GM19043 (cell line): ENCODE measurements at regions not wholly inside any gene's neighbourhood (a gene's known extent, or its start where the extent isn't known, plus 50 kb on each side); places are given as distances from the start of the nearest gene placed in this dataset.
"Not testable (repeated sequence)": the region's sequence is repeated elsewhere in the genome, so short reads cannot be mapped to it uniquely, and the experiment has no call there.

Experiments used
- ATAC-seq: cut with Tn5 transposase; IDR thresholded peaks from one replicate; pipeline ENCODE4 v1.9.1; 2021; ENCODE audit warnings: low read depth; ENCODE audit not compliant: unreplicated experiment

DNA sequence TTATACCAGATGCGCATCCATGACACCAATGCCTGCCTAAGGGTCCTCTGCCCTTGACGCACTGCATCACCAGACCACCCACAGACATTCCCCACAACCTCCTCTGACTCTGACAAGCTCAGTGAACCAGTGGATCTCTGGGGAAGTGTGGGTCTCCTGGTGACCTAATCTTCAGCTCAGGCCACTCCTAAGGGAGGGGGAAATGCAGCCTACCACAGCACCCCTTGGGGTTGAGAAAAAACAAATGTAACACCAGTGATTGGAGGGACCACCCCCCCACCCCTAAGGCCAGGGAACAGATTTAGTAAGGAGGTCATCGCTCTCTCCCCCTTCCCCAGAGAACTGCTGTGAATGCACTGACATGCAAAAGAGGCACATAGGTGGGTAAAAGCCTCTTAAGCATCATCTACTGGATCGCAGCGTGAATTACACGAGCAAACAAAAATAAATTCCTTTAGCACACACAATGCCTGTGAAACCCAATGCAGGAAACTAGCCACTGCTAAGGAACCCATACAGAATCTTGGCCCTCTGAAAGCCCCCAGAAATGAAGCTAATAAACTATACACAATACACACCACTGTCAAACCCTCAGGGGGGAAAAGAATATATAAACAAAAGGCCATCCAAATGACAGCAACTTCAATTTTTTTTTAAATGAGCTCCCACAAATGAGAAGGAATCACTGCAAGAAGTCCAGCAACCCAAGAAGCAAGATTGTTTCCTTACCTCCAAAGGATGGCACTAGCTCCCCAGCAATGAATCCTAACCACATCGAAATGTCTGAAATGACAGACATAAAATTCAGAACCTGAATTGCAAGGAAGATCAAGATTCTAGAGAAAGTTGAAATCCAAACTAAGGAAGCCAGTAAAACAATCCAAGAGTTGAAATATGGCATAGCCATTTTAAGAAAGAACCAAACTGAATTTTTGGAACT, 513.7 kb upstream of the PTGER4 start:
- ATAC-seq: no peak

- ATAC-seq: no peak
Measured at GRCh38 chr5:40165106-40165788, 514.5 kb upstream of the PTGER4 start.

DNA sequence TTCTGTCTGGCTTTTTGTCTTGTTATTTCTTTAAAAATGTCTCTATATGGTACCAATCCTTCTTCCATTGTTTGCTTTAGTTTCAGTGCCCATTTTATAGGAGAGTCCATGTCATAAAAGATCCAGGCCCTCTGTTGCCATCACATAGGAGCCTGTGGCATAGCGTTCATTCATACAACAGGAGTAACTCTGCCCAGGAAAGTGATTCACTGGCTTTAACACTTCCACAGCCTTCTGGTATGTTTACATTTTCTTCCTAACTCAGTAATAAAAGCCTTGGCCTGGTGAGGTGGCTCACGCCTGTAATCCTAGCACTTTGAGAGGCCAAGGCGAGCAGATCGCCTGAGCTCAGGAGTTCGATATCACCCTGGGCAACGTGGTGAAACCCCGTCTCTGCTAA, 519.3 kb upstream of the PTGER4 start:
- no peak for ATAC-seq

DNA sequence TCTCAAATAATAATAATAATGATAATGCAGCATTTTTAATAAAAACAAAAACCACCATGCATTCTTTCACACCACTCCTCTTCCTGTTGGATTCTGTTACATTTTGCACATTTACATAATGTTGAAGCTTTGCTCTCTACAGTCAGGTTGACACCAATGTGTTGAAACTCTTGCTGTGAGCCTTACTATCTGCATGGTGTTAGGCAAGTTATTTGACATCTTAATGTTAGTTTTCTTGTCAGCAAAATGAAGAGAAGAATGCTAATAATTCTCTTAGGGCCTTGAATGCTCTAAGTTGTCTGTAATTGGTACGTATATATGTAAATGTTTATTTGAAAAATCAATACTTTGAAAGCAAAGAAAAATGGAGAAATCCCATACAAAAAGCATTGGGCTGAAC, 525.5 kb upstream of the PTGER4 start:
- no peak for ATAC-seq

GRCh38 chr5:40150896-40151295, 528.8 kb upstream of the PTGER4 start:
- no peak for ATAC-seq

- ATAC-seq: no peak
Measured at GRCh38 chr5:40141896-40142295, 537.8 kb upstream of the PTGER4 start.

- ATAC-seq: no peak
Measured at GRCh38 chr5:40141418-40141817, 538.3 kb upstream of the PTGER4 start.

DNA sequence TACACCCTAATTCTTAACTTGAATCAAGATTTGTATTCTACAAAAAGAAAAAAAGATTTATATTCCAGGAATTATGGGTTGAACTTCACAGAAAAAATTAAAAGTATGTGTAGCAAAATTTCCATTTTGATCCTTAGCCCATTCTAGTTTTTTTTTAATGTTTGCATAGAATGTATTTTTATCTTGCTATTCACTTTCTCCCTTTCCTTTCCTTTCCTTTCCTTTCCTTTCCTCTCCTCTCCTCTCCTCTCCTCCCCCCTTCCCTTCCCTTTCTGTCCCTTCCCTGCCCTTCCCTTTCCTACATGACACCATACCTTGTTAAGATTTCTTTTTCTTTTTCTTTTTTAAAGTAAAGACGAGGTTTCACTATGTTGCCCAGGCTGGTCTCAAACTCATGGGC, 542.5 kb upstream of the PTGER4 start:
- no peak for ATAC-seq

- ATAC-seq: no peak
Measured at GRCh38 chr5:40134883-40135520, 544.7 kb upstream of the PTGER4 start.

DNA sequence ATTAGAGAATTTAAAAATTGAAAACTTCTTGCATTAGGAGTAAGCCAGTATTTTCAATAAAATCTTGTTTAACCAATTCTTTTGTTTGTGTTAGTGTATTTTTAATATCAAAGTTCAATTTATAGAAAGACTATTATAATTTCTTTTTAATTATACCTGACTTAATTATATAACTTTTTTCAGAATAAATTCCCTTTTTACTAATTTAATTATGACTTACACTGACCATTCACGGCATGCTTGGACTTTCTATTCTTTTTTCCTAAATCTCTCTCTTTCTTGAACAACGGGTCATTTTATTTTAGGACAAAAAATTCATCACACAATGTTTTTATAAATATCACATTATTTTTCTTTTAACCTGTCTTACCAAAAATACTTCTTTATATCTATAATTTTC, 555.3 kb upstream of the PTGER4 start:
- ATAC-seq: no peak

GRCh38 chr5:40121236-40121635, 558.5 kb upstream of the PTGER4 start:
- no peak for ATAC-seq

DNA sequence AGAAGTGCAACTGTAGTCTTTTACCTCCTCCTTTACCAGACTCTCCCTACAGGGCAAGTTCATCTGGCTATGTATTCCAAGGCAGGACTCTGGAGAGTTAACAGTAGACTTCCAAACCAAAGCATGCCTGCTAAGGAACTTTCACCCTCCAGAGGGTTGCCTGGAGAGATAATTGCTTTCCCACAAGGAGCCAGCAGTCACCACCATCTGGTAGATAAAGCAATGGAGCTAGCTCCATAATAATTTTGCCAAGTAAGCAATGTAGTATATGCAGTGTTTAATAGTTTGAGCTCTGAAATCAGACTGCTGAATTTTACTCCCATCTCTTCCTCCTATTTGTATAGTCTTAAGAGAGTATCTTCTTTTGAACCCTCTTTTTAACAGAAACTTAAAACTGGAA, 566.8 kb upstream of the PTGER4 start:
- ATAC-seq: no peak

DNA sequence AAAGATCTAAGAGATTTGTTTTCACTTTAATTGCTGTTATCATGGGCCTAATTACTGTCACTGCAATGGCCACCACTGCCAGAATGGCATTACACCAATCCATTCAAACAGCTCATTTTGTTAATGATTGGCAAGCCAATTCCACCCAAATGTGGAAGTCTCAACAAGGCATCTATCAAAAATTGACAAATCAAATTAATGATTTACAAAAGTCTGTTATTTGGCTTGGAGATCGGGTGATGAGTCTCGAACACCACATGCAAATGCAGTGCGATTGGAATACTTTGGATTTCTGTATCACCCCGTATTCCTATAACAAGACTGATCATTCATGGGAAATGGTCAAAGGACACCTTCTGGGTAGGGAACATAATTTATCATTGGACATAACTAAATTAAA, 568.7 kb upstream of the PTGER4 start:
- not testable (repeated sequence) for ATAC-seq

DNA sequence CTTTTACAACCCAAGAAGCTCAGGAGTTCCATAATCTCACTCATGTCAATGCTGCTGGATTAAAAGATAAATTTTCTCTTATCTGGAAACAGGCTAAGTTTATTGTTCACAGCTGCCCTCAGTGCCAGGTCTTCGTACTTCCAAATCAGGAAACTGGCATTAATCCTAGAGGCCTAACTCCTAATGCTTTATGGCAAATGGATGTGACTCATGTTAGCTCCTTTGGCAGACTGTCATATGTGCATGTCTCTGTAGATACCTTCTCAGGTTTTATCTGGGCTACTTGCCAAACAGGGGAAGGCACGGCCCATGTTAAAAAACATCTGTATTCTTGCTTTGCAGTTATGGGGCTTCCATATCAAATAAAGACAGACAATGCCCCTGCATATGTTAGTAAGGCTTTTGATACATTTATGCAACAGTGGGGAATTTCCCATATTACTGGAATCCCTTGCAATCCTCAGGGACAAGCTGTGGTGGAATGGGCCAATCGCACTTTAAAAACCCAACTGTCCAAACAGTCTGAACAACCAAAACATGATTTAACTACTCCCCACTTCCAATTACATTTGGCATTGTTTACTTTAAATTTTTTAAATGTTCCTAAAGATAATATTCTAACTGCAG, 570.8 kb upstream of the PTGER4 start:
- ATAC-seq: not testable (repeated sequence)

- ATAC-seq: not testable (repeated sequence)
Measured at GRCh38 chr5:40107786-40108185, 571.9 kb upstream of the PTGER4 start.

- no peak for ATAC-seq
Measured at GRCh38 chr5:40106847-40107246, 572.9 kb upstream of the PTGER4 start.

DNA sequence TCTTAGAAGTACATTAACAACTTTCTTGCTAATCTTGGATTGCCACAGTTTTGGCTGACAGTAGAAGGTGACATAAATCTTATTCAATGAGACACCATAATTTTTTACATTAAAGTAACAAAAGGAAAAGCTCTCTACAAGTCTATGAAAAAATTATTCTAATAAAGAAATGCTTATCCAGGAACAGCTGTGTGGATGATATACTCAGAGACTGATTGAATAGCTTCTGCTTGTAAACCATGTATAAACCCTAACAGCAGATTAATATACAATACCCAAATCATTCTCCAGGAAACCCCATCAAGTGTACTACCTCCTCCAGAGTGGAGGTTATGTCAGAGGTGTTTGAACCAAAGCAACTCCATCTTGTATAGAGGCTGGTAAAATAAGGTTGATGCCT, 581.4 kb upstream of the PTGER4 start:
- ATAC-seq: no peak

DNA sequence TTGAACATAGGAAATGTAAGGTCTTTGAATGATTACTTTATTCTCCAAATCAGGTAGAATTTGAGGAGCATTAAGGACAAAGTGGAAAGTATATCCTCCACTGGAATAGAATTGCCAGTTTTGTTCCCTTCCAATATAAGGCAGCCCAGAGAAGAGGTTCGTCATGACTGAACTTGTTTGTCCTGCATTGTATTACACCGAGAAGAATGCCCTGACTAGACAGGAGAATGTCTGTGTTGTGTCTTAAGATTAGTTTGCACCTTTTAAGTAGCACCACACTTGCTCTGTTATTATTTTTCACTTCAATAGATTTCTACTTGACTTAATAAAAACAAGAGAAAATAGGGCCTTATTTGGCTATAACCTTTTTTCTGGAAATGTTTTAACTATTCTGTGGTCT, 586.2 kb upstream of the PTGER4 start:
- no peak for ATAC-seq

DNA sequence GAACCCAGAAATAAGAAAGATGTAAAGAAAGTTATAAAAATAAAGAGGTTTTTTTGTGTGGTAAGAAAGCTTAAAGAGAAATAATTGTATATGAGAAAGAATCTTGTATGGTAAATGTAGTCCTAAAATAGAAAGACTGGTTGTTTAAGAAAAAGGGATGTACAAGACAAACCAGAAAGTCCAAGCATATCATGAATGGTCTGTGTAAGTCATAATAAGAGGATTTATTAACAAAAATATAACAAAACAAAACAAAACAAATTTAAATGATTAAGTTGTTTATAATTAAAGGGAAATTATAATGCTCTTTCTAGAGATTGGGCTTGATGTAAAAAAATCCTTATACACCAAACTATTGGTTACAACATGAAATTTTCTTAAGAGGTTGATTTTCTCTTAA, 590.4 kb upstream of the PTGER4 start:
- ATAC-seq: no peak

DNA sequence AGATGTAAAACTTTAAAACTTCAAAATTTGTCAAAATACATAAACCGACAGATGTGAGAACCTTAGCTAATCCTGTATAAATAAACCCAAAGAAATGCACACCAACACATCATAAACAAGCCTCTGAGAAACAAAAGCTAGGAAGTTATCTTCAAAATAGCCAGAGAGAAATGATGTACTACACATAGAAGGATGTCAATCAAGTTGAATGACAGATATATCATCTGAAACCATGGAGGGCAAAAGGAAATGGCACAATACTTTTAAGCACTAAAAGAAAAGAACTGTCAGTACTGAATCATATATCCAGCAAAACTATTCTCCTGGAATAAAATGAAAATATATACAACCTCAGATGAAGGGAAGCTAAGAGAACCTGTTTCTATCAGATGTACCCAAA, 595.1 kb upstream of the PTGER4 start:
- no peak for ATAC-seq

GRCh38 chr5:40082313-40082712, 597.4 kb upstream of the PTGER4 start:
- ATAC-seq: no peak
